Activated gamma-delta T cell (primary cell): ENCODE measurements at regions not wholly inside any gene's neighbourhood (a gene's known extent, or its start where the extent isn't known, plus 50 kb on each side); places are given as distances from the start of the nearest gene placed in this dataset.

Source experiments
- DNase-seq: peaks from one replicate; lab custom pipeline; 2025; lab: John Stamatoyannopoulos, UW

DNA sequence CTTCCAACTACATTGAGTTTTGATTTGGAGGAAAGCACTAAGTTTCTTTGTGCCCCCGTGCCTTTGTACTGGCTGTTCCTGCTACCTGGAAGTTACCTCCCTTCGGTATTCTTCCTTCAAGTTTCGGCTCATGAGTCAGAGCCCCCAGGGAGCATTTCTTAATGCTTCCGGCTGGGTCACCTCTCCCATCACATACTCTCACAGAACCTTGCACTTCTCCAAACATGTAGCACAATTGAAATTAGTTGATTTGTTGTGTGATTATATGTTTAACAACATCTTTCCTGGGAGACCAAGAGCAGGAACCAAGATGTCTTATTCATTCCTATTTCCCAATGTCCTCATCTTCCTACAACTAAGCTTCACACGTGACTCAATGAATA lies 158.6 kb upstream of the CDH5 start:
- DNase-seq, result no peak

DNA sequence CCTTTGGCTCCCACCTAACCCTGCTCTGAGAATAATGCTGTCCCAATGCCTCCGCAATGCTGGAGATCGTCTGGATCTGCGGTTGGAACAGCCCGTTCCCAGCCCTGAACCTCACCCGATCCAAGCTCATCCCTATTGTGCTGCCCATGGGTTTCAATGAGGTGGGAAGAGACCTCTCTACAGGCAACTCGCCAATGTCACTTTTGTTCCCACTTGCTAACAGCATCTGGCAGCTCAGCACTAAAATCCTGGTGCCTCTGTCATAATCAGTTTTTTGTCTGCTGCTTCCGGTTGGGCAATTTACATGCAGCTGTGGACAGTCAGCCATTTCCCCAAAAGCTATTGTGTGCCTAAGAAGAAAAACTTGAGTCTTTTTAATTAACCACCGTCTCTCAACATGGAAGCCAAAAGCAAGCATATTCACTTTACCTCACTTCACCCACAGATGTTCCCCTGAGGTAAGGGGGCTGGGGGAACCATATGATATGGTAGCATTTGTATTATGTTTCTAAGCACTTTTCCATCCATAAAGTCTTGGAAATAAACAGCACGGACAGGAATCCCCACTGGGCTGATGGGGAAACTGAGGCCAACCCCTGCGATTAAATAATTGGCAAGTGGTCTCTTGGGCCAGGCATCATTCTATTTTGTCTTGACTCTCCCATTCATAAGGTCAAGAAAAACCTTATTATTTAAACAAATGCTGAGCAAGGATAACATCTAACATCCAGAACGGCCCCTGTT lies 159.2 kb upstream of the CDH5 start:
- no peak for DNase-seq

DNA sequence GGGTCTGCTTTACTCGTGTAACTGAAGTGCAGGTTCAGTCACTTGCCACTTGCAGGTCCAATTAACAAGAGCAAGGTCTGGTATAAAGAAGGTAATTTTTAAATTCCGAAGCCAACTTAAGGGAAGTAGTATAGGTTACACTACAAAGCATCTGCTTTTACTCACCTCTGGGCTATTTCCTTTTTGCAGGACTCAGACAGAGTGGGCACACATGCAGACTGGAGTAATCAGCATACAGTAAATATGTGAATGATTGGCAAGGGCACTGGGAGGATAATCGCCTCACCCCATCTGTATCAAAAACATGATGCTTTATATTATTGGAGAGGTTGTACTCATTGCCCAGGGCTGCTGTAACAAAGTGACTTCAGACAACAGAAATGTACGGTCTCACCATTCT lies 160.1 kb upstream of the CDH5 start:
- DNase-seq, result no peak

DNA sequence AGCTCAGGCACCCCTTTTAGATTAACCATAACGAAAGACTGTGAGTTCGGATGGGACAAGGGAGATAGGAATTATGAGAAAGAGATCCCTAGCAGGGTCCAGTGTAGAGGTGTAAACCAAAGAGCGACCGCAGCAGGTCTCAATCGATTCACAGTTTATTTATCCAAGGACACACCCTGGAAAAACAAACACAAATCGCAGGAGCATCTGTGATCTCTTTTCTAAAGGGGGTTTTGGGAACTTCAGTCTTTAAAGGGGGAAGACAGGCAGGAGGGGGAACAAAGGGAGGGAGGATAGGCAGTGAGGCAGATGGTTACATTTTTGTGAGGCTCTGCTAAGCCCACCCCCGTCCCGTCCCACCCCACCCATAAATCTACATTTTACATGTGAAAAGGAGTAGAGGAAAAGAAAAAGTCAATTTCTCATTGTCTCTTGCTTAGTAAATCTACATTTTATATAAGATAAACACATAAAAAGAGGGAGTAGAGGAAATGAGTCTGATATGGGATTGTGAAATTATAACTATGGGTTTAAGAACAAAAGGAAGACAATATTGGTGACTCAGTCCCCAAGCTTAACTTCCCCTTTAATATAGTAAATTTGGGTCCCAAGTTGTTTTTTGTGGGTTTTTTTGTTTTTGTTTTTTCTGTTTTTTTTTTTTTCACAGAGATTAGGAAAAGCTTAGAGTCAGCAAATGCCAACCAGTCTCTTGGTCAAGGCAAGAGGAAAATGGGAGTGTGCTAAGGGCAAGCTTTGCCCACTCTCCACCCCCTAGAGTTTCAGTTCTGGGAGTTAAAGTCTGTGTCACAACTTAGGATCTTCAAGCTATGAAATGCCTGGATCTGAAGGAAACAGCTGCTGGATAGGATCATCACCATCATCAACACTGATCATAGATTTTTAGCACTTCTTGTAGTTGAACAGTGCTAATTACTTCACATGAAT lies 160.9 kb upstream of the CDH5 start:
- no peak for DNase-seq

DNA sequence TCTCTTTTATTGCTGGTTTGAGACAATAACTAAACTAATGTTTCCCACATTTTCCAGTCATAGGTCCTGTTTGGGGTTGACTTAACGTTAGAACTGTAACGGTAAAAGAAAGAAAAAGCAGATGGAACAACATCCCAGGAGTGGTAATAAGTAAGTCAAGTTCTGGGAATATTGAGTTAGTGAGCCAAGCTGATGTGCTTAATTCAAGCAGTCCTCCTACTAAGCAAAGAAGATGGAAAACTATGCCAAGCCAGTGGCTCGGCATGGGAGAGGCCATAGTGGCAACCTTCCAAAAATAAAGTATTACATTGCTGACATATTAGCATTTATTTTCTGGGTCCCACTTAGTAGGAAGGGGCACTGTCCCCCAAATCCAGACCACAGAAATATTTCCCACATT lies 161.7 kb upstream of the CDH5 start:
- DNase-seq, result no peak

DNA sequence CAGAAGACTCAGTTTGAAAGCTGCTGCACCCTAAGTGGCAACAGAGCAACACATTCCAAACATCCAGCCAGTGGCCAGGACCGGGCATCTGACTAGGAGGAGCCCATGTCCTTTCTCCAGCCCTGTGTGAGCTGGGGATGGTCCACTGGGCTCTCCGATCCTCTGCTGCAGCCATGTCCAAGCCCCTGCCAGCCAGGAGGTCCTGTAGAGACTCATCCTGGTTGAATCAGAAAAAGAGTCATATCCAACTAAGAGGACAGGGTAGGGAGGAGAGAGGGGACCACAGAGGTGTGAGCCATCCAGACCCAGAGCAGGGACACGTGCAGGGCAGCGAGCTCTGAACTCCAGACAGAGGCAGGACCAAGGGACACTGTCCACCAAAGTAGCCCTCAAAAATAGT lies 163.0 kb upstream of the CDH5 start:
- DNase-seq, result no peak

DNA sequence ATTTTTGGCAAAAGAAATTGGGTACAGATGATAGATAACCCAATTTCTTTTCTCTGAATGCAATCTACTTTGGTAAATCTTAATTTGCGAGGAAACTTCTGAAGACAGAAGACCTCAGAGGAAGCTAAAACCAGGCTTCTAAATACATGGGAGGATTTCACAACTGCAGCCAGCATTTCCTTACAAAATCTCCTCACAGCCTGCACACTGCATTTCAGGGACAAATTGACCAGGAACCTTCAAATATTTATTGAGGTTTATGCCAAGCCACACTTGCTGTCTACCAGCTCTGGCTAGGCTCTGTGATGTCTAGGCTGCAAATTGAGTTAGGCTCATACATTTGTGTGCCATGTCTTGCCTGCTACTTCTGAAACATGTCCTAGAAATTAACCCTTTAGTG lies 167.3 kb upstream of the CDH5 start:
- DNase-seq, result no peak

DNA sequence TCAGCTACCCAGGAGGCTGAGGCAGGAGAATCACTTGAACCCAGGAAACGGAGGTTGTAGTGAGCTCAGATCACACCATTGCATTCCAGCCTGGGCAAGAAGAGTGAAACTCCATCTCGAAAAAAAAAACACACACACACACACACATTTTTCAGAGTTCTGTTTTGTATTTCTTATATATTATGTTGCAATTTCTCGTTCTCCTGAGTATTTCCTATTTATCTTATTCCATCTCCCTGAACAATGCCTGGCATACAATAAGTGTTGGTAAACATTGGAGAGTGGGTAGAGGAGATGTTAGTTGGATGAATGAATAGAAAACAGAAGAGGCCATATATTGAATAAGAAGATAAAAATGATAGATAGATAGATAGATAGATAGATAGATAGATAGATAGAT lies 167.8 kb upstream of the CDH5 start:
- no peak for DNase-seq

DNA sequence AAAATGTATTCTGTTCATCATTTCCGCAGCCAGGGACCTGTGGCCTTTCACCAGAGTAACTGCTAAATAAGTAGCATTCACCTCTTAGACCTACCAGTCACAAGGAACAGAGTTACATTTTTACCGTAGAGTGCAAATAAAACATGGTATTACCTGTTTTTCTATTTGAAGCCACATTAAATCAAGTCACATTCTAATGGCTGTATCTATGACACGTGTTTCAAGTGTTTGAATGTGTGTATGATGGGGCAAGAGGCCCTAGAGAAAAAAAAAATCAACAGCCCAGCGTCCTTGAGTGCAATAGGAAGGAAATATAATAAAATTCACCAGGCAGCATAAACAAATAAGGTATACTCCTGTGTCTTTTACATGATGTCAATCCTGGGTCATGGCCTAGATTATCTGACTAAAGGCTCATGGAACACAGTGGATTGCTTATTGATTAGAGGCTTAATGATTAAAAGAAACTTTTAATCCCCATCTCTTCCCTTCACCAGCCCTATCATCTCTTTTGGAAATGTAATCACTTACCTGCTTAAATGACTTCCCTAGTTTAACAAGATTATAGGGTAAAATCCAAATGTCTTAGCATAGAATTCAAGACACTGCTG lies 168.7 kb upstream of the CDH5 start:
- DNase-seq, result no peak

DNA sequence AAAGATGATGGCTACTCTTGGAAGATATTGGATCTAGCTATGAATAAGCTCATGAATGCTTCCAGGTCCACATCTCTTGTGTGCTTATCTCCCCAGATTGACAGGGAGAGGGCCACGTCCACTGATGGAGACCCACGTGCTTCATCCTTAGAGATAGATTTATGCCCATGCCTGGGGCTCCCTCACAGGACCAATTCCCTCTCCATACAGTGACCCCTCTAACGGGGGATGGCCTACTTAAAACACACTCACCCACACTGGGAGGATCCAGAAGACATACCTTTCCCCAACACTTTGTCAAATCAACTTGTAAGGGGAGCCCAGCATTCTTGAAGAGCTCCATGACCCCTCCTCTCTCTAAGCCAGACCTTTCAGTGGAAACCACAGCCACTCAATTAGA lies 169.7 kb upstream of the CDH5 start:
- no peak for DNase-seq

DNA sequence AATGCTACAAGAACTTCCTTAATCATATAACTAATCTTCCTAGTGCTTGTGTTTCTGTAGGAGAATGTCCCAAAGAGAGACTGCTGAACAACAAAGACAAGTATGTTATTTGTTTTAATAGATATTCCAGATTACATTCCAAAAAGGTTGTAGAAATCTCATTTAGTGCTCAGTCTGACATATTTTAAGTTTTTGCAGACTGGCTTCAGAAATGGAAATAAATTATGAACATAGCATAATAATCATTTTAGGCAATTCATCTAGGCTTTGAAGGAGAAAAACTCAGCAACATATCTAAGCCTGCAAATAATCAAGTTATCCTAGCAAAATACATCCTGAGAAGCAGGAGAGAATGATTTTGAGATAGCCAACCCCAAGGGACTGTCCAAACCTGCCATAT lies 171.6 kb upstream of the CDH5 start:
- no peak for DNase-seq

DNA sequence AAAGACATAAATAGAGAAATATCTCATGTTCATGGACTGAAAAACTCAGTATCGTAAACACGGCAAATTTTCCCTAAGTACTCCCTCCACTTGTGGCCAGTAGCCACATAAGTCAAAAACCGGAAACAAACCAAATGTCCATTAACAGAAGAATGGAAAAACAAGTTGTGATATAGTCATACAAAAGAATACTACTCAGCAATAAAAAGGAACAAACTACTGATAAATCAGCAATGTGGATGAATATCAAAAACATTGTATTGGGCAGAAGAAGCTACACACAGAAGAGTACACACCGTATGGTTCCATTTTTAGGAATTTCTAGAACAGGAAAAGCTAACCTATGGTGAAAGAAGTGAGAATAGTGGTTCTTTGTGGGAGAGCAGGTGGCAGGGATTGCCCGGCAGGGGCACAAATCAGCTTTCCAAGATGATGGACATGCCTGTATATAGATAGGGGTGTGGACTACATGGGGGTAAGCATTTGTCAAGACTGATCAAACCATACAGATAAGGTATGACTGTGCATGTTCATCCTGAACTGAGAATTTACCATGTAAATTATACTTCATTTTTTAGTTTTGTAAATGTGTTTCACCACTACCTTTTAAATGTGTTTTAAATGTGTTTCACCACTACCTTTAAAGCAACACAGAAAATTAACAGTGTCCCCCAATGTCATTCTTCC lies 172.8 kb upstream of the CDH5 start:
- DNase-seq, result no peak

DNA sequence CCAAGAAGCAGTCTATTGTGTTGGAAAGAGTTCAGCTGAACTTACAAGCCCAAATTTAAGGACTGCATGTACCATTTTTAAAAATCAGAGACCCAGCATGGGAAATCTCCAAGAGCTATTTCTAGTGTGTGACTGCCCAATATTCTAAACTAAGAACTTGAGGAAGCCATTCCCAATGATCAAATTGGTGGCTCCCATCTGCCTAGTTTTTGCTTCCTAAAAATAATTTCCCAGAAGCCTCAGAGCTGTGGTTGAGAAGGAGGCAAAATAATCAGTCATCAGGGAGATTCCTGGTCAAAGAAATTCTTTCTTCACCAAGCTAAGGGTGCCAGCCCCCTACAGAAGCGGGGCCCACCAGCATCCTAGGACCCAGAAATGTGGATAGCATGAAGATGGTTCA lies 176.1 kb upstream of the CDH5 start:
- DNase-seq, result no peak

DNA sequence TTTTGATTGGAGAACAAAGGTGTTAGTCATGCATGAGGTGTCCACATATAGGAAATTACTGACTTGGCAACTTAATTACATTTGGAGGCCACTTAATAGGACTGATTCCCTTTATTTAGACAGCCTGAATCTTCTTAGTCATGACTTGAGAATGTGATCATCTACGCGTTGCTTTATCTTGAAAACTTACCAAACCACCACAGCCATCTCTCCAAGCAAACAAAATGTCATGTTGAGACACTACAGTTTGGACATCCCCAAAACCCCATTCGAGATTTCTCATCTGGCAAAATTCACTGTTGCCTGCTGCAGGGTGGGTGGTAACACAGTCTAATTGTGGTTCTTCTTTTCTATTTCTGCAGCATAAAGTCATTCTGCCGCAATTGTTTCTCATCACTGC lies 176.5 kb upstream of the CDH5 start:
- DNase-seq, result no peak

DNA sequence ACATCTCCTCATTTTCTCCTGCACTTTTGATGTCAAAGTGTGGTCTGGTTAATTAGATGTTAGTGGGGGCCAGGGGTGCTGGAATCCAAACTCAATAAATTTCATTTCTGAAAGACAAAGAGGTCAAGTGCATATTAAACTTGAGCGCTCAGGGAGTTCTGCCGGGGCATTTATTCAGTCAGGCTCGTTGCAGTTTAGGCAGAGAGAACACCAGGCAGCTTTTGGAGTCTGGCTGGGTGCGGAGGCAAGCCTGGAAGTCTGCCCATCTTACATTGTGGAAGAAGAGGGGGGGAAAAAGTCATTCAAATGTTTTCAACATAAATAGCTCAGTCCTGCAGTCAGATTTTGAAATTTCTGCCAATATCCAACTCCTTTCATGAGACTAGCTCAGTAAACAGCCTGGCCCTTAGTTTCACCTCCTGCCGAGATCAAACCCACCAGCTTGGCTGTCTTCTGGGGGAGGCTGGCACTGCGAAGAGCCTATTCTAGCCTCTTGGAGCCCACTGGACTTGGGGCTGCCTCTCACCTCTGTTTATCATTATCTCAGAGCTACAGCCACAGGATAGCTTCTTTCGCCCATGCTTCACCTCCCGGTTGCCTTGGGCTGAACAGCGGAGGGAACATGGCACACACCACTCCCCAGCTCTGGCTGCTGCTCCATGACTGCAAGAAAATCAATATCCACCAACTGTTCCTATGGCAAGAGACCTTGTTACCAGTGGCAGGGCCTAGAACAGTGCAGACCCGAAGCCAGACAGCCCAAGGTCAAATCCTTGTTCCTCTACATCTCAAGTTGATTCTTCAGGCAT lies 177.4 kb upstream of the CDH5 start:
- DNase-seq, result no peak

DNA sequence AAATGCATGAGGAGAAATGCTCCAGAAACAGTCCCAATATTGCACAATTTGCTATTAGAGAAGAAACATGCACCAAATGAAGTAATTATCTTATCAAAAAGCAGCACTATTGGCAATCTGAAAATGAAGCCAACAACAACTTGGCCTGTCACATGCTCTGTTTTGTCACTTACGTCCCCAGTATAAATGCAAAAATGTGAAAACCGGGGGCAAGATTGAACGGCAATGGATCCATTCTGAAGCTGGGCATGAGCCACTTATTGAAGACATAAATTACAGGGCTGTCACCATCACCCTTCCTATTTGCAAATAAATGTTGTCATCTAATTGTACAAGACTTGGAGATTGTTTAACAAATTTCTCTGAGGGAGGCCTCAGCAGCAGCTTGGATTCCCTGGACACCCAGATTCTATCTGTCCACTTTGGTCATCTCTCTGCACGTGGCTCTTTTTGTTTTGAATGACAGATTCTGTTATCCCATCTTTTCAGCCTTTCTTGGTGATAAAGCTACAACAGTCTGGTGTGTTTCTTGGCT lies 180.2 kb upstream of the CDH5 start:
- DNase-seq, result no peak

DNA sequence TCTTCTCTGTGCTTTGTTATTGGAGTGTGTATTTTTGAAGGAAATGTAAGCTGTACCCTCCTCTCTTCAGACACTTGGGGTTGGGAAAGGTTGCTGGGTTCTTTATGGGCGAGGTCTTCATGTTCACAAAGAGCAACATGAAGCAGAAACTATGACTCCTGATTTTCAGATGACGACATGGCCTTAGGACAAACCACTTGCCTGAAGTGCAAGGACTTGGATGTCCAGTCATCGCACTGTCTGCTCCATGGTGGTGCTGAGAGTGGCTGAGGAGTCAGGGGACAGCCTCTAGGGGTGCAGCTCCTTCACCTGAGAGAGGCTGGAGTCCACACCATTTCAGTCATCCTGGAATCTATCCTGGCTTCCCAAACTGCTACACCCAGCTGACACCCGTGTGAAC lies 183.9 kb upstream of the CDH5 start:
- DNase-seq, result no peak

DNA sequence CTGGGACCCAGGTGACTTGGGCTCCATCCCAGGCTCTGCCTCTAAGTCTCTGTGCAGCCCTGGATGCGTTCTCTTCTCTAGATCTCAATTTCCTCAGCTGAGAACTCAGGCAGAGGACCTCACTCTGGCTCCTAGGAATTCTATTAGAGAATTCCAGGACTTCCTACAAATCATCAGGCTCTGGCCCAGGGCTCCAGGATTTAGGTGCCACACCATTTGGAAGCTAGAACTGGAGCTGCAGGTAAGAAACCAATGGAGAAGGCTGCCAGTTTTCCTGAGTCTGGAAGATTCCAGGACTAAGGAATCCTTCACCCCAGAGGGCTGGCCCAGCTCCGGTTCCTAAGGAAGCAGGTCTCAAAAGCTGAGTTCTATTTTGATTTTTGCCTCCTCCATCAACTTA lies 189.8 kb upstream of the CDH5 start:
- no peak for DNase-seq

DNA sequence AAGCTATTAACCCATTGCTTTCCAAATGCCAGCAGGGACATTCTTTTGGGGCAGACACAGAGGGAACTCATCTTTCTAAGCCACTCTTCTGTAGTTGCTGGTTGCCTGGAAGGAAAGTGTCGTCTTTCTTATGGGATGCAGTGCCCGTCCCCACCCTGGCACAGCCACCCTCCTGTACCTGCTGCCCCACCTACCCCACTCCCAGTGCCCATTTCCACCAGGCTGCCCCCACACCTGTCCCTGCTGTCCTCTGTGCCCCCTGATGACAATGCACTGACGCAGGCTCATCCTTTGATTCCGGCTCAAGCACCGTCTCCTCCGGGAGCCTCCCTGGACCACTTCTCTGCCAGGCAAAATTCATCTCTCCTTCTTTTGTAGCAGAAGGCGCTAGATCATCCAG lies 190.4 kb upstream of the CDH5 start:
- DNase-seq, result no peak

DNA sequence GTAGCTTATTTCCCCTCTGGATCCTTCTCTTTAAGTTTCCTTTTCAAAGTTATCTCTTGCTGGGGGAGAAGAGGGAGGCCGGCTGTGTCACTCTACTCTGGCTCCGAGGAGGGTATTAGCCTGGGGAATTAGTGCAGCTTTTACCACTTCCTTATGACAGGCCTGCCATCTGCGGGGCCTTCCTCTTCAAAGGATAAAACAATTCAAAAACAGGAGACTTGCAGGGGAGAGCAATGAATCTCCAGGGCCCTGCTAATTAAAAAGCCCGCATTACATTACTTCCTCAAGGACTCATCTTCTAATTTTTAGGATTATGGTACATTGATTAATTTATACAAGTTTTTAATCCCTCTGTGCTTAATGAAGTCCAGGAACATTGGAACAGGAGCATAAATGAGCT lies 190.9 kb upstream of the CDH5 start:
- DNase-seq, result no peak

DNA sequence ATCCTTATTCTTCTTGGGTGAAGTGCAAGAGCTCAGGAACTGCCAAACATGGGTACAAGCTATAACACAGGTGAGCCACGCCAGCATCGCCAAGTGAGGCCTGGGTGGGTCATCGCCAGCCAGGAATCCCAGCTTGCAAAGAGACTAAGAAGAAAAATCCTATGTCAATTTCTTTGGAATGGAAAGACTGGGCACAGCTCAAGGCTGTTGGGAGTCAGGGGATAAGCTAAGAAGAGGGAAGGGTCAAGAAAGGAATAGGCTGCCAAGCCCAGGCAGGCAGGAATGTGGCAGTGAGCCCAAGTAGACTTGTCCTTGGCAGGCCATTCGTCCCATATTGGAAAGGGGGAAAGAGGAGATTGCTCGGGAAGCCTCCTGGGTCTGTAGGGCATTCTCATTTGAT lies 191.4 kb upstream of the CDH5 start:
- DNase-seq, result no peak
